ENCODE measurements at regions not wholly inside any gene's neighbourhood (a gene's known extent, or its start where the extent isn't known, plus 50 kb on each side); places are given as distances from the start of the nearest gene placed in this dataset.

GRCh38 chr4:116323606-116324005, 761.8 kb downstream of the TRAM1L1 start:
- in situ Hi-C loops (cut with MboI; ENCODE audit: low sequenced_read_pairs, unreplicated experiment): no loop called here
- no peak for DNase-seq (ENCODE audit: low spot score)
- TF ChIP-seq, protein P1, sequence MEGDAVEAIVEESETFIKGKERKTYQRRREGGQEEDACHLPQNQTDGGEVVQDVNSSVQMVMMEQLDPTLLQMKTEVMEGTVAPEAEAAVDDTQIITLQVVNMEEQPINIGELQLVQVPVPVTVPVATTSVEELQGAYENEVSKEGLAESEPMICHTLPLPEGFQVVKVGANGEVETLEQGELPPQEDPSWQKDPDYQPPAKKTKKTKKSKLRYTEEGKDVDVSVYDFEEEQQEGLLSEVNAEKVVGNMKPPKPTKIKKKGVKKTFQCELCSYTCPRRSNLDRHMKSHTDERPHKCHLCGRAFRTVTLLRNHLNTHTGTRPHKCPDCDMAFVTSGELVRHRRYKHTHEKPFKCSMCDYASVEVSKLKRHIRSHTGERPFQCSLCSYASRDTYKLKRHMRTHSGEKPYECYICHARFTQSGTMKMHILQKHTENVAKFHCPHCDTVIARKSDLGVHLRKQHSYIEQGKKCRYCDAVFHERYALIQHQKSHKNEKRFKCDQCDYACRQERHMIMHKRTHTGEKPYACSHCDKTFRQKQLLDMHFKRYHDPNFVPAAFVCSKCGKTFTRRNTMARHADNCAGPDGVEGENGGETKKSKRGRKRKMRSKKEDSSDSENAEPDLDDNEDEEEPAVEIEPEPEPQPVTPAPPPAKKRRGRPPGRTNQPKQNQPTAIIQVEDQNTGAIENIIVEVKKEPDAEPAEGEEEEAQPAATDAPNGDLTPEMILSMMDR (IDR thresholded peaks at IDR 0.05; ENCODE audit: borderline replicate concordance, control extremely low read depth, extremely low read depth, insufficient read depth, missing control alignments): no peak

GRCh38 chr4:116321471-116321870, 763.9 kb downstream of the TRAM1L1 start:
- DNase-seq (ENCODE audit: low spot score): no peak
- TF ChIP-seq, protein P1 (IDR thresholded peaks at IDR 0.05; ENCODE audit: borderline replicate concordance, control extremely low read depth, extremely low read depth, insufficient read depth, missing control alignments): no peak
- in situ Hi-C loops (cut with MboI; ENCODE audit: low sequenced_read_pairs, unreplicated experiment): no loop called here

DNA sequence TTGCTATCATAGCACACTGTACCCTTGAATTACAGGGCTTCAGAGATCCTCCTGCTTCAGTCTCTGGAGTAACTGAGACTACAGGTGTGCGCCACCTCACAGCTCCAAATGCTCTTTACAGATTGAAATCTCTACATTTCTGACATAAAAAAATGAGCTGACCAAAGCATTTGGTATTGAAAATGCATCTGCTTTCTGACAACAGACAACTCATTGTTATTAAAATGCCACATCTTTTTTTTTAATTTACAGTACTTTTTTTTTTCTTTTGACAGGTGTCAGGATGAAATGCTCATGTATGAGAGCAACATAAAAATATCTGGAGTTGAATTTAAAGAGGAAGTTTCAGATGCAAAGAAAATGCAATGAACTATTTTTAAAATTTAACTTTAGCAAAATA, 764.5 kb downstream of the TRAM1L1 start:
- TF ChIP-seq, protein P1 (IDR thresholded peaks at IDR 0.05; ENCODE audit: borderline replicate concordance, control extremely low read depth, extremely low read depth, insufficient read depth, missing control alignments): no peak
- in situ Hi-C loops (cut with MboI; ENCODE audit: low sequenced_read_pairs, unreplicated experiment): no loop called here
- no peak for DNase-seq (ENCODE audit: low spot score)

DNA sequence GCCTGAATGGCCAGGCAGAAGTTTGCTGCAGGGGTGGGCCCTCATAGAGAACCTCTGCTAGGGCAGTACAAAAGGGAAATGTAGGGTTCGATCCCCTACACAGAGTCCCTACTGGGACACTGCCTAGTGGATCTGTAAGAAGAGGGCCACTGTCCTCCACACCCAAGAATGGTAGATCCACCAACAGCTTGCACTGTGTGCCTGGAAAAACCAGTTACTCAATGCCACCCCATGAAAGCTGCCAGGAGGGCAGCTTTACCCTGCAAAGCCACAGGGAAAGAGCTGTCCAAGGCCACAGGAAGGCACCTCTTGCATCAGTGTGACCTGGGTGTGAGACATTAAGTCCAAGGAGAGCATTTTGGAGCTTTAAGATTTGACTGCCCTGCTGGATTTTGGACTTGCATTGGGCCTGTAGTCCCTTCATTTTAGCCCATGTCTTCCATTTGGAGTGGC, 781.6 kb downstream of the TRAM1L1 start:
- in situ Hi-C loops (cut with MboI; ENCODE audit: low sequenced_read_pairs, unreplicated experiment): no loop called here
- DNase-seq (ENCODE audit: low spot score): no peak
- TF ChIP-seq, protein P1 (IDR thresholded peaks at IDR 0.05; ENCODE audit: borderline replicate concordance, control extremely low read depth, extremely low read depth, insufficient read depth, missing control alignments): no peak

- no peak for DNase-seq (ENCODE audit: low spot score)
- TF ChIP-seq, protein P1 (IDR thresholded peaks at IDR 0.05; ENCODE audit: borderline replicate concordance, control extremely low read depth, extremely low read depth, insufficient read depth, missing control alignments): no peak
- in situ Hi-C loops (cut with MboI; ENCODE audit: low sequenced_read_pairs, unreplicated experiment): no loop called here
These were observed 782.2 kb downstream of the TRAM1L1 start for GRCh38 chr4:116302990-116303735.

GRCh38 chr4:116275006-116275405, 810.4 kb downstream of the TRAM1L1 start:
- TF ChIP-seq, protein P1 (IDR thresholded peaks at IDR 0.05; ENCODE audit: borderline replicate concordance, control extremely low read depth, extremely low read depth, insufficient read depth, missing control alignments): no peak
- in situ Hi-C loops (cut with MboI; ENCODE audit: low sequenced_read_pairs, unreplicated experiment): no loop called here
- DNase-seq (ENCODE audit: low spot score): no peak
